Breast epithelium (tissue), 4 donors: ENCODE measurements at regions not wholly inside any gene's neighbourhood (a gene's known extent, or its start where the extent isn't known, plus 50 kb on each side); places are given as distances from the start of the nearest gene placed in this dataset.

Experiments
- DNase-seq, 2 donors: peaks; one replicate each; pipeline ENCODE4 v3.0.0-alpha.2; 2019; ENCODE audit warnings: low spot score in 2 of 2
- H3K27ac ChIP-seq, 2 donors: fragments of 200-600 bp; sonication (generic) in 1 of 2; one replicate each; pipeline ENCODE4 v1.5.1; 2016 to 2019; ENCODE audit warnings: mild to moderate bottlenecking in 1 of 2
- H3K27me3 ChIP-seq, 2 donors: fragments of 200-600 bp; sonication (generic) in 1 of 2; one replicate each; pipeline versions ENCODE4 v1.5.1 to v1.6.0; 2017 to 2019; ENCODE audit warnings: control low read depth in 1 of 2, mild to moderate bottlenecking in 1 of 2
- H3K36me3 ChIP-seq: fragments of 200-600 bp; one replicate; pipeline ENCODE4 v1.5.1; 2019
- H3K4me1 ChIP-seq, 2 donors: fragments of 200-600 bp; sonication (generic); one replicate each; pipeline ENCODE4 v1.5.1; 2016 to 2019; ENCODE audit warnings: control low read depth in 1 of 2
- H3K4me3 ChIP-seq, 3 donors: fragments of 200-600 bp; sonication (generic); 1 replicate in 2 of 3; 2 replicates in 1 of 3; pipeline ENCODE4 v1.5.1; 2016 to 2019; ENCODE audit warnings: mild to moderate bottlenecking in 3 of 3, moderate library complexity in 2 of 3
- H3K9me3 ChIP-seq, 2 donors: fragments of 200-600 bp; sonication (generic) in 1 of 2; one replicate each; pipeline ENCODE4 v1.5.1; 2016 to 2019; ENCODE audit warnings: control low read depth in 1 of 2
- CTCF ChIP-seq, 3 donors: fragments of 450-650 bp; IDR thresholded peaks; one replicate each; pipeline ENCODE4 v1.5.1; 2016 to 2017; ENCODE audit warnings: antibody characterized with exemption in 3 of 3, mild to moderate bottlenecking in 3 of 3, moderate library complexity in 3 of 3
- POLR2A ChIP-seq: fragments of 450-650 bp; IDR thresholded peaks from one replicate; pipeline ENCODE4 v1.6.1; 2016; ENCODE audit warnings: antibody characterized with exemption, mild to moderate bottlenecking, moderate library complexity
- POLR2AphosphoS5 ChIP-seq, 3 donors: sonication (generic); formaldehyde crosslinking; IDR thresholded peaks; one replicate each; pipeline ENCODE4 v1.6.1; 2017; ENCODE audit warnings: antibody characterized with exemption in 3 of 3
- intact Hi-C: fragments of 100-400 bp; cut with DNase I; formaldehyde crosslinking; loops from one replicate; pipeline ENCODE4 v1.15.1; 2023; ENCODE audit warnings: low total_unique reads

DNA sequence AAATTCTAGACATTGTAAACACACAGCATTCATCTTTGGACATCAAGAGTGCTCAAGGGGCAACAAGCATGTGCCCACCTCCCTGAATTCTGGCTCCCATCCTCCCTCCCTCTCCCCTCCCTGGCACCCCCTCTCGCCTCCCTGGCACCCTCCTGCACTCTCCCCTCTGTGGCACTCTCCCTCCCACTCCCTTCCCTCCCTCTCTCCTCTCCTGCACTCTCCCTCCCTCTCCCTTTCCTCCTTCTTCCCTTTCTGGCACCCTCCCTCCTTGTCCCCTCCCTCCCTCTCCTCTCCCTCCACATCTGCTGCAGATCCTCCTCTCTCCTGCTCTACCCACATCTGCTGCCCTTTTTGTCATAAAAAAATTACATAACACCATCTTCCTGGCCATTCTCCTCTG, 113.0 kb upstream of the SLC22A23 start:
- Histone ChIP-seq H3K36me3 (no peaks in the 10 kb centered on the region), H3K4me1 (no peaks in the 10 kb centered on the region), H3K4me3 (no peak overlapping the region), H3K27ac (no peak overlapping the region), H3K27me3 (no peaks in the 10 kb centered on the region), H3K9me3 (no peaks in the 10 kb centered on the region)
- intact Hi-C loops, result no loop called here
- no peak for DNase-seq
- TF ChIP-seq POLR2AphosphoS5 (IDR thresholded peaks at IDR 0.05) (no peak), POLR2A (no peak), CTCF (IDR thresholded peaks at IDR 0.05) (no peak)

DNA sequence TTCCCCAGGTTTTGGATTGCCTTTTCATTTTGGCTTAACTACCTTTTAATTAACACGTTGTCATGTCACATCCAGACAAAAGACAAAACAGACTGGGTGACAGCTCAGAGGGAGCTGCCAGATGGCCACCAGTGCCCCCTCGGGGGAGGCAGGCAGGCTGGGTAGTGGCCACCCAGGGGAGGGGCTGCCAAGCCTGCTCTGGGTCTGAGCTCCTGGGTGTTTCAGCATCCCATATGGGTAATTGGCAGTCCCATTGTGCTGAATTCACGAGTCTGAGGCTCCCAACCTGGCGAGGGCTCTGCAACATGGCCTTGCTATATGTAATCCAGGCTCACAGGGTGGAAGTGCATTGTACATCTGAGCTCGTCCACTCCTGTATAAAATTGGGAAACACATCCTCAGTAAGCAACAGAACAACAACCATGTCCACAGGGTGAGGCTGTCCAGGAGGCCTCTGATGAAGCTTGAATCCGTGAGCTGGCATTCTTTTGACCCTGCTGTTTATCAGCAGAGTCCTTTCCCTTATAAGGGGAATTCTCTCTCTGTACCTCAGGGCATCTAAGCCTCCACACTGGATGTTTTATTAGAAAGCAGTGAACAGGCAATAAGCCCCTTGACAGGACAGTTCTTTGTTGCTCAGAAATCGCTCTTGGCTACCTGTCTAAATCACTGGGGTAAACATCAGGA, 111.7 kb upstream of the SLC22A23 start:
- H3K27ac ChIP-seq, result no peak overlapping the region
- DNase-seq, result no peak

GRCh38 chr6:3566812-3567211, 110.0 kb upstream of the SLC22A23 start:
- no peaks in the 10 kb centered on the region for H3K4me1 ChIP-seq
- no peaks in the 10 kb centered on the region for H3K36me3 ChIP-seq
- no peak overlapping the region for H3K4me3 ChIP-seq
- intact Hi-C loops, result no loop called here
- H3K27ac ChIP-seq, result no peak overlapping the region
- H3K27me3 ChIP-seq, result no peaks in the 10 kb centered on the region
- H3K9me3 ChIP-seq, result no peaks in the 10 kb centered on the region
- no peak for DNase-seq
- TF ChIP-seq POLR2A, result no peak
- no peak for TF ChIP-seq POLR2AphosphoS5 (IDR thresholded peaks at IDR 0.05)
- TF ChIP-seq CTCF (IDR thresholded peaks at IDR 0.05), result no peak

More for the DNA sequence above, 111.7 kb upstream of the SLC22A23 start:
- no peaks in the 10 kb centered on the region for H3K4me1 ChIP-seq
- intact Hi-C loops, result no loop called here
- no peak overlapping the region for H3K4me3 ChIP-seq
- H3K27me3 ChIP-seq, result no peaks in the 10 kb centered on the region
- no peaks in the 10 kb centered on the region for H3K9me3 ChIP-seq
- no peak for TF ChIP-seq CTCF (IDR thresholded peaks at IDR 0.05)
- no peak for TF ChIP-seq POLR2AphosphoS5 (IDR thresholded peaks at IDR 0.05)
- TF ChIP-seq POLR2A, result no peak
- no peaks in the 10 kb centered on the region for H3K36me3 ChIP-seq

DNA sequence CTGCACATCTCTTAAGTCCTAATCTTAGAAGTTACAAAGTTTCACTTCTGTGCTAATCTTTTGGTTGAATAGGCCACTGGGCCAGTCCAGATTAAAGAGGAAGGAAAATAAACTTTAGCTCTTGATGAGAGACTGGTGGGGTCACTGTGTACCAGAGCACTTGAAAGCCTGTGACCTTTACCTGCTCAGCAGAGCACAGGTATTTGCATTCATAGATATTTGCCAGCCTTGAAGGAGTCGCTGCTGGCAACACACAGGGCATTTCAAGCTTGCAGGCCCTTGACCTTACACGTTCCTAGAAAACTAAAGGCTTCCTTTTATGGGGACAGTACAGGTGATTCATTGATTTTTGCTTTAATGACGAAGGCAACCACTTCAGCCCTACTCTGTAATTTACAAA, 108.4 kb upstream of the SLC22A23 start:
- Histone ChIP-seq H3K4me1 (no peaks in the 10 kb centered on the region), H3K27me3 (no peaks in the 10 kb centered on the region), H3K36me3 (no peaks in the 10 kb centered on the region), H3K4me3 (no peak overlapping the region), H3K9me3 (no peaks in the 10 kb centered on the region), H3K27ac (no peak overlapping the region)
- intact Hi-C loops, result no loop called here
- TF ChIP-seq CTCF (IDR thresholded peaks at IDR 0.05), result no peak
- TF ChIP-seq POLR2AphosphoS5 (IDR thresholded peaks at IDR 0.05), result no peak
- TF ChIP-seq POLR2A, result no peak
- DNase-seq, result no peak

- Histone ChIP-seq H3K27ac (no peak overlapping the region), H3K27me3 (no peaks in the 10 kb centered on the region)
These were observed 104.9 kb upstream of the SLC22A23 start for GRCh38 chr6:3561725-3562124.

More at GRCh38 chr6:3561725-3562124, 104.9 kb upstream of the SLC22A23 start:
- Histone ChIP-seq H3K9me3 (no peaks in the 10 kb centered on the region), H3K36me3 (no peaks in the 10 kb centered on the region), H3K4me1 (no peaks in the 10 kb centered on the region), H3K4me3 (no peak overlapping the region)
- DNase-seq, result no peak
- TF ChIP-seq POLR2A (no peak), CTCF (IDR thresholded peaks at IDR 0.05) (no peak), POLR2AphosphoS5 (IDR thresholded peaks at IDR 0.05) (no peak)
- intact Hi-C loops, result no loop called here
